ENCODE measurements at regions not wholly inside any gene's neighbourhood (a gene's known extent, or its start where the extent isn't known, plus 50 kb on each side); places are given as distances from the start of the nearest gene placed in this dataset.
"Not testable (repeated sequence)": the region's sequence is repeated elsewhere in the genome, so short reads cannot be mapped to it uniquely, and the experiment has no call there.

DNA sequence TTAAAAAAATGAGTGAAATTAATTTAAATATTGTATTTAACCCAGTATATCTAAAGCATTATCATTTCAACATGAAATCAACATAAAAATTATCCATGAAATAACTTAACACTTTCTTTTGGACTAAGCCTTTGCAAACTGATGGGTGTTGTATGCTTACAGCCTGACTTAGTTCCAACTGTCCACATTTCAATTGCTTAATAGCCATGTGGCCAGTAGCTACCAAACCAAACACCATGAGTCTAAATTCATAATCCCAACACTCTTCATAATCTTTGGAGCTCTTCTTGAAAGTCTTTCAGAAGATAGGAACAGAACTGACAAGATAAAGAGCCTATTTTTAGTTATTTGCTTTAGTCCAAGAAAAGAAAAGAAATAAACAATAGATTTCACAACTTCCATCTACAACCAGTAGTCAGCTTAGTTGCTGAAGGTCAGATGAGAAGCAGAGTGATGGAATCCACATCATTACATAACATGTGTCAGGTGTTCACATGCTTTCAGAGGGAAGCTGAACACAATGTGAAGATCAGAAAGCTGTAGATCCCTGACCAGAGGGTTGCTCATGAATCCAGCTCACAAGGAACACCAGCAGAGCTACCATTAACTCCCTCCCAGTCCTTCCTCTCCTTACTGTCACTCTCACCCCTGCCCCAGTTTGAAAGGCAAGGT, 144.0 kb upstream of the ZNF648 start:
- no peak overlapping the region for H2AFZ ChIP-seq (ENCODE audit: low read length)
- H3K4me2 ChIP-seq (ENCODE audit: insufficient read depth, low read length), result no peak overlapping the region
- no peaks in the 10 kb centered on the region for H3K9me3 ChIP-seq (ENCODE audit: low read depth, low read length)
- H4K20me1 ChIP-seq (ENCODE audit: insufficient read depth, low read length), result no peaks in the 10 kb centered on the region
- no peak overlapping the region for H3K4me3 ChIP-seq (ENCODE audit: insufficient read depth, low read length)
- no peak for DNase-seq (ENCODE audit: insufficient read length, low spot score, missing footprints)
- H3K4me1 ChIP-seq (ENCODE audit: insufficient read depth, low read length), result no peaks in the 10 kb centered on the region
- H3K27me3 ChIP-seq (ENCODE audit: insufficient read depth, low read length), result no peaks in the 10 kb centered on the region
- TF ChIP-seq, protein P1, sequence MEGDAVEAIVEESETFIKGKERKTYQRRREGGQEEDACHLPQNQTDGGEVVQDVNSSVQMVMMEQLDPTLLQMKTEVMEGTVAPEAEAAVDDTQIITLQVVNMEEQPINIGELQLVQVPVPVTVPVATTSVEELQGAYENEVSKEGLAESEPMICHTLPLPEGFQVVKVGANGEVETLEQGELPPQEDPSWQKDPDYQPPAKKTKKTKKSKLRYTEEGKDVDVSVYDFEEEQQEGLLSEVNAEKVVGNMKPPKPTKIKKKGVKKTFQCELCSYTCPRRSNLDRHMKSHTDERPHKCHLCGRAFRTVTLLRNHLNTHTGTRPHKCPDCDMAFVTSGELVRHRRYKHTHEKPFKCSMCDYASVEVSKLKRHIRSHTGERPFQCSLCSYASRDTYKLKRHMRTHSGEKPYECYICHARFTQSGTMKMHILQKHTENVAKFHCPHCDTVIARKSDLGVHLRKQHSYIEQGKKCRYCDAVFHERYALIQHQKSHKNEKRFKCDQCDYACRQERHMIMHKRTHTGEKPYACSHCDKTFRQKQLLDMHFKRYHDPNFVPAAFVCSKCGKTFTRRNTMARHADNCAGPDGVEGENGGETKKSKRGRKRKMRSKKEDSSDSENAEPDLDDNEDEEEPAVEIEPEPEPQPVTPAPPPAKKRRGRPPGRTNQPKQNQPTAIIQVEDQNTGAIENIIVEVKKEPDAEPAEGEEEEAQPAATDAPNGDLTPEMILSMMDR (IDR thresholded peaks at IDR 0.05; ENCODE audit: extremely low read depth, low read depth, low read length), result no peak
- H3K36me3 ChIP-seq (ENCODE audit: insufficient read depth, low read length), result no peaks in the 10 kb centered on the region
- H3K79me2 ChIP-seq (ENCODE audit: insufficient read depth, low read length), result no peaks in the 10 kb centered on the region
- H3K27ac ChIP-seq (ENCODE audit: low read depth, low read length), result no peak overlapping the region

DNA sequence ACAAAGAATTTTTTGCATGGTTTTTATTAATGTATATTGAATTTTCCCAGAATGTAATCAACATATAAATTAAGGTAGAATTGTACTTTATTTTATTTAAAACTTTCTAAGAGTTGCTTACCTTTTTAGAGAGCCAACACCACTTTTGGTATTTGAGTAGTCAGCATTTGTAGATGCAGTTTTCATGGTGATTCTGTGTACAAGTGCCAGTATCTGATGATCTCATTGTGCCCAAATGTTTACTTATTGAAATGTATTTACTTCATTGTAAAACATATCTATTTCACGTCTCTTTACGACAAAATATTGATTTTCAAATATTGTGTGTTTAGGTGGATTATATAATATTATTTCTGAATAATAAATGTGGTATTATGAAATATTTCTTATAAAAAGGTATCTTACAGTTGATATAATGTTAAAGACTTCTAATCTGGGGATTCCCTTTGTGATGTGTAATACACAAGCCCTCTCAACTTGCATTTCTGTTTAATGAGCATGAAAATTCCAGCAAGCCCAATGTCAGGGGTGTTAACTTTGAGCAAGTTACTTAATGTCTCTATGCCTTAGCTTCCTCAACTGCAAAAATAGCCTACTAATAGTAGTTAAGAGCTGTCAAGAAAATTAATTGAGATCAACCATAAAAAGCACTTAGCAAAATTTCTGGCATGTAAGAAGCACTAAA, 141.8 kb upstream of the ZNF648 start:
- no peaks in the 10 kb centered on the region for H3K27me3 ChIP-seq (ENCODE audit: insufficient read depth, low read length)
- H3K27ac ChIP-seq (ENCODE audit: low read depth, low read length), result no peak overlapping the region
- no peaks in the 10 kb centered on the region for H3K9me3 ChIP-seq (ENCODE audit: low read depth, low read length)
- H4K20me1 ChIP-seq (ENCODE audit: insufficient read depth, low read length), result no peaks in the 10 kb centered on the region
- DNase-seq (ENCODE audit: insufficient read length, low spot score, missing footprints), result no peak
- TF ChIP-seq, protein P1 (IDR thresholded peaks at IDR 0.05; ENCODE audit: extremely low read depth, low read depth, low read length), result no peak
- H3K79me2 ChIP-seq (ENCODE audit: insufficient read depth, low read length), result no peaks in the 10 kb centered on the region
- H3K4me3 ChIP-seq (ENCODE audit: insufficient read depth, low read length), result no peak overlapping the region
- no peak overlapping the region for H2AFZ ChIP-seq (ENCODE audit: low read length)
- H3K4me1 ChIP-seq (ENCODE audit: insufficient read depth, low read length), result no peaks in the 10 kb centered on the region
- H3K4me2 ChIP-seq (ENCODE audit: insufficient read depth, low read length), result no peak overlapping the region
- H3K36me3 ChIP-seq (ENCODE audit: insufficient read depth, low read length), result no peaks in the 10 kb centered on the region

DNA sequence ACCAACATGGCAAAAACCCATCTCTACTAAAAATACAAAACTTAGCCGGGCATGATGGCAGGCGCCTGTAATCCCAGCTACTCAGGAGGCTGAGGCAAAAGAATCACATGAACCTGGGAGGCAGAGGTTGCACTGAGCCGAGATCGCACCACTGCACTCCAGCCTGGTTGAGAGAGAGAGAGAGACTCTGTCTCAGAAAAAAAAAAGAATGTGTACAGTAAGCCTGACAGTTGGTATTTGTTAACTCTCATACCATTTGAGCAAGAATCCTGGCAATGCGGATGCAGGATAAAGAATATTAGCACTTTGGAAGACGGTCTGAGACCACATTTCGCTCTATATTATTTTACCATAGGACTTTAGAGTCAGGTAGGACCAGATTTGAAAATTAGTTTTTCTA, 140.0 kb upstream of the ZNF648 start:
- H3K79me2 ChIP-seq (ENCODE audit: insufficient read depth, low read length); H3K9me3 ChIP-seq (ENCODE audit: low read depth, low read length); H3K4me3 ChIP-seq (ENCODE audit: insufficient read depth, low read length); DNase-seq (ENCODE audit: insufficient read length, low spot score, missing footprints); H3K4me1 ChIP-seq (ENCODE audit: insufficient read depth, low read length); H3K36me3 ChIP-seq (ENCODE audit: insufficient read depth, low read length); H2AFZ ChIP-seq (ENCODE audit: low read length); H3K27ac ChIP-seq (ENCODE audit: low read depth, low read length); H3K4me2 ChIP-seq (ENCODE audit: insufficient read depth, low read length); H3K27me3 ChIP-seq (ENCODE audit: insufficient read depth, low read length); H4K20me1 ChIP-seq (ENCODE audit: insufficient read depth, low read length): not testable (repeated sequence)

DNA sequence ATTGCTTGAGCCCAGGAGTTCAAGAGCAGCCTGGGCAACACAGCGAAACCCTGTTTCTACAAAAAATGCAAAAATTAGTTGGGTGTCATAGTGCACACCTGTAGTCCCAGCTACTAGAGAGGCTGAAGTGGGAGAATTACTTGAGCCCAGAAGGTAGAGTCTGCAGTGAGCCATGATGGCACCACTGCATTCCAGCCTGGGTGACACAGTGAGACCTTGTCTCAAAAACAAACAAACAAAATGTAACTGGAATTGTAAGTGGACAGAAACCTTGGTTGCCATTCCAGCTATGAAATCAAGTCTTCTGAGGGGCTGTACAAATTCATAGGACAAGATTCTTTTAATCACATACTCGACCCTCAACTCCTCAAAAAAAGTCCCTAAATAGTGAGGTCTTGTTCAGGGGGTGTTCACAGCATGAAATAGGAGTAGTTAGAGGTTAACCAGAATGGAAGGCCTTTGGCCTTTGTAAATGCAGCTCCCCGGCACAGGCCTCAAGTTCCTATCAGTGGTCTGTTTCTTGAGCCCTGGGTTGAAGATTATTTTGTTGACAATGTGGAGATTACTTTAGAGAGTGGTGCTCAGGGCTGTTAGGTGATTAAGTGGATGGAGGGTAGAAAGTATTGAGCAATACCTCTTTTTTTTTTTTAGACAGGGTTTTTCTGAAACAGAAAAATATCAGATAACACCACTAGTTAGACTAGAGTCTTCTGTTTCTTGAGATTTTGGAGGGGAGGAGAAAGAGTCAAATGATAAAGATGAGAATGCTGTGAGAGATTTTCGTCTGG, 138.7 kb upstream of the ZNF648 start:
- Histone ChIP-seq H4K20me1 (ENCODE audit: insufficient read depth, low read length) (no peaks in the 10 kb centered on the region), H3K9me3 (ENCODE audit: low read depth, low read length) (no peaks in the 10 kb centered on the region), H3K4me2 (ENCODE audit: insufficient read depth, low read length) (no peak overlapping the region), H3K36me3 (ENCODE audit: insufficient read depth, low read length) (no peaks in the 10 kb centered on the region), H3K27me3 (ENCODE audit: insufficient read depth, low read length) (no peaks in the 10 kb centered on the region), H3K27ac (ENCODE audit: low read depth, low read length) (no peak overlapping the region), H2AFZ (ENCODE audit: low read length) (no peak overlapping the region), H3K79me2 (ENCODE audit: insufficient read depth, low read length) (no peaks in the 10 kb centered on the region), H3K4me1 (ENCODE audit: insufficient read depth, low read length) (no peaks in the 10 kb centered on the region), H3K4me3 (ENCODE audit: insufficient read depth, low read length) (no peak overlapping the region)
- TF ChIP-seq, protein P1 (IDR thresholded peaks at IDR 0.05; ENCODE audit: extremely low read depth, low read depth, low read length), result no peak
- DNase-seq (ENCODE audit: insufficient read length, low spot score, missing footprints), result peak; percentile 13

All from osteoblast (primary cell).